Panc1 (cell line): ENCODE measurements at regions not wholly inside any gene's neighbourhood (a gene's known extent, or its start where the extent isn't known, plus 50 kb on each side); places are given as distances from the start of the nearest gene placed in this dataset.

Source experiments
- ATAC-seq: fragments of 200-7000 bp; cut with Tn5 transposase; 2 replicates; pipeline ENCODE4 v1.9.1; 2020; ENCODE audit warnings: mild to moderate bottlenecking, moderate library complexity
- BruUV-seq: library from RNA; stranded (reverse); fragments of 400-500 nt; replicated peaks from 2 replicates; lab custom pipeline; 2021; lab: Mats Ljungman, UMichigan
- CTCF ChIA-PET: fragments of 300-600 bp; sonication (Branson Sonifier 250); formaldehyde crosslinking; loops from one replicate; lab custom pipeline; 2022; ENCODE audit warnings: antibody characterized with exemption; lab: Charles Lee
- POLR2A ChIA-PET: fragments of 300-600 bp; sonication (Branson Sonifier 250); formaldehyde crosslinking; loops from one replicate; lab custom pipeline; 2022; ENCODE audit warnings: antibody characterized with exemption; lab: Charles Lee
- DNase-seq: peaks from one replicate; pipeline ENCODE4 v3.0.0-alpha.2; 2010; ENCODE audit warnings: low read depth, low spot score
- H3K27ac ChIP-seq: 2 replicates; pipeline ENCODE4 v1.5.1; 2011; ENCODE audit warnings: mild to moderate bottlenecking, low read length, inconsistent platforms
- H3K27me3 ChIP-seq: fragments of 200-500 bp; sonication (Bioruptor generic); 2 replicates; pipeline ENCODE4 v1.6.0; 2014; ENCODE audit warnings: low read length, inconsistent platforms; ENCODE audit not compliant: control insufficient read depth, insufficient read depth
- H3K36me3 ChIP-seq: fragments of 200-500 bp; sonication (Bioruptor generic); 2 replicates; pipeline ENCODE4 v1.5.1; 2014; ENCODE audit warnings: inconsistent platforms, mild to moderate bottlenecking, low read length, moderate library complexity; ENCODE audit not compliant: control insufficient read depth, insufficient read depth
- H3K4me1 ChIP-seq: 2 replicates; pipeline ENCODE4 v1.5.1; 2011; ENCODE audit warnings: inconsistent platforms, mild to moderate bottlenecking, low read length, moderate library complexity; ENCODE audit not compliant: control insufficient read depth, insufficient read depth
- H3K4me3 ChIP-seq, 2 experiments: 2 replicates each; pipeline ENCODE4 v1.5.1; 2011 to 2012; ENCODE audit warnings: low read depth in 2 of 2, low read length in 2 of 2, mild to moderate bottlenecking in 2 of 2, inconsistent platforms in 1 of 2, moderate library complexity in 1 of 2
- H3K9me3 ChIP-seq: fragments of 200-500 bp; sonication (Bioruptor generic); 2 replicates; pipeline ENCODE4 v1.5.1; 2014; ENCODE audit warnings: low read depth, mild to moderate bottlenecking, inconsistent platforms, low read length, moderate library complexity; ENCODE audit not compliant: control insufficient read depth, insufficient read depth
- POLR2AphosphoS5 ChIP-seq: IDR thresholded peaks from 2 replicates; pipeline ENCODE4 v1.6.1; 2012; ENCODE audit warnings: mild to moderate bottlenecking, low read depth, low read length, moderate library complexity
- REST ChIP-seq, 2 experiments: IDR thresholded peaks; 2 replicates each; pipeline ENCODE4 v1.6.1; 2011 to 2012; ENCODE audit warnings: low read depth in 2 of 2, control low read depth in 1 of 2, low read length in 1 of 2, mild to moderate bottlenecking in 1 of 2, moderate library complexity in 1 of 2; ENCODE audit not compliant: insufficient read depth in 1 of 2
- SIN3A ChIP-seq: IDR thresholded peaks from 2 replicates; pipeline ENCODE4 v1.6.1; 2012; ENCODE audit warnings: low read depth, mild to moderate bottlenecking, low read length, moderate library complexity, borderline replicate concordance; ENCODE audit not compliant: insufficient read depth
- TCF7L2 ChIP-seq: IDR thresholded peaks from 2 replicates; pipeline ENCODE4 v1.6.1; 2011; ENCODE audit warnings: mild to moderate bottlenecking, low read depth, low read length, inconsistent platforms
- in situ Hi-C: cut with HindIII; loops from 2 replicates; pipeline ENCODE4 v1.10.0; 2016; ENCODE audit warnings: low sequenced_read_pairs, low pct_unique_long_range_greater_than_20kb
- intact Hi-C: fragments of 100-400 bp; cut with micrococcal nuclease; formaldehyde crosslinking; loops from one replicate; pipeline ENCODE4 v1.10.0; 2022; ENCODE audit not compliant: unreplicated experiment
- TF ChIP-seq, protein P1 (sequence below): fragments of 450-650 bp; IDR thresholded peaks from 2 replicates; pipeline ENCODE4 v1.5.1; 2017; ENCODE audit warnings: mild to moderate bottlenecking

DNA sequence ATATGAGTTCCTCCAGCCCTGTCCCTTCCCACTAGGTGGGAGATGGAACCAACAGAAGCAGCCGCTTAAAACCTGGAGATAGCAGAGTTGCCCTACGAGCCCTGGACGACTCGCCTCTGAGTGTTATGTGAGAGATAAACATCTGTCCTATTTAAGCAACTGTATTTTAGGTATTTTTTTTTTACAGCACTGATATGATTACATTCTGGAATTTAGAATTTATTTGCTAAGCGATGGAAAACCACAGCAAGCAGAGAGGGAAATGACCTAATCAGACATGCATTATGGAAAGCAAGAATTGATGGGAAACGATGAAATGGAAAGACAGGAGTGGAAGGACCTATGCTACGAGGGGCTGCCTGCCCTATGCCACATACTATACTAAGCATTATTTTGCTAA, 379.0 kb upstream of the IL12A start:
- no TSS peak for BruUV-seq
- ChIA-PET CTCF (no interaction called here), POLR2A (no interaction called here)
- Histone ChIP-seq H3K27ac (no peak overlapping the region), H3K4me3 (no peak overlapping the region), H3K9me3 (no peaks in the 10 kb centered on the region), H3K4me1 (no peaks in the 10 kb centered on the region), H3K27me3 (no peaks in the 10 kb centered on the region), H3K36me3 (no peaks in the 10 kb centered on the region)
- in situ Hi-C loops (no loop called here), intact Hi-C loops (loop anchor here (10.0 kb wide), 2 partner anchors 395 to 765 kb away; no protein-coding TSS in a partner anchor)
- no peak for ATAC-seq
- TF ChIP-seq, protein P1, sequence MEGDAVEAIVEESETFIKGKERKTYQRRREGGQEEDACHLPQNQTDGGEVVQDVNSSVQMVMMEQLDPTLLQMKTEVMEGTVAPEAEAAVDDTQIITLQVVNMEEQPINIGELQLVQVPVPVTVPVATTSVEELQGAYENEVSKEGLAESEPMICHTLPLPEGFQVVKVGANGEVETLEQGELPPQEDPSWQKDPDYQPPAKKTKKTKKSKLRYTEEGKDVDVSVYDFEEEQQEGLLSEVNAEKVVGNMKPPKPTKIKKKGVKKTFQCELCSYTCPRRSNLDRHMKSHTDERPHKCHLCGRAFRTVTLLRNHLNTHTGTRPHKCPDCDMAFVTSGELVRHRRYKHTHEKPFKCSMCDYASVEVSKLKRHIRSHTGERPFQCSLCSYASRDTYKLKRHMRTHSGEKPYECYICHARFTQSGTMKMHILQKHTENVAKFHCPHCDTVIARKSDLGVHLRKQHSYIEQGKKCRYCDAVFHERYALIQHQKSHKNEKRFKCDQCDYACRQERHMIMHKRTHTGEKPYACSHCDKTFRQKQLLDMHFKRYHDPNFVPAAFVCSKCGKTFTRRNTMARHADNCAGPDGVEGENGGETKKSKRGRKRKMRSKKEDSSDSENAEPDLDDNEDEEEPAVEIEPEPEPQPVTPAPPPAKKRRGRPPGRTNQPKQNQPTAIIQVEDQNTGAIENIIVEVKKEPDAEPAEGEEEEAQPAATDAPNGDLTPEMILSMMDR, result no peak
- TF ChIP-seq TCF7L2, result no peak
- TF ChIP-seq SIN3A, result no peak
- TF ChIP-seq POLR2AphosphoS5, result no peak
- no peak for TF ChIP-seq REST (IDR thresholded peaks at IDR 0.05; ENCODE audit: insufficient read depth in 1 of 2, low read depth in 2 of 2, low read length in 1 of 2)
- DNase-seq, result no peak

GRCh38 chr3:159616234-159616825, 372.3 kb upstream of the IL12A start:
- TF ChIP-seq, protein P1, result peak; percentile 86
- no peak for TF ChIP-seq POLR2AphosphoS5
- TF ChIP-seq TCF7L2, result no peak
- H3K27me3 ChIP-seq, result no peaks in the 10 kb centered on the region
- ATAC-seq (peak; percentile 75), DNase-seq (no peak)
- intact Hi-C loops, result loop anchor here (1.0 to 10.0 kb wide), 3 partner anchors 189 to 772 kb away; no protein-coding TSS in a partner anchor
- H3K36me3 ChIP-seq, result no peaks in the 10 kb centered on the region
- ChIA-PET POLR2A (no interaction called here), CTCF (no interaction called here)
- BruUV-seq, result no TSS peak
- no peak overlapping the region for H3K27ac ChIP-seq
- in situ Hi-C loops, result no loop called here
- peaks cover 26% of the 10 kb centered on the region for H3K4me1 ChIP-seq
- no peaks in the 10 kb centered on the region for H3K9me3 ChIP-seq
- H3K4me3 ChIP-seq, result no peak overlapping the region
